A549 (cell line): ENCODE measurements at regions not wholly inside any gene's neighbourhood (a gene's known extent, or its start where the extent isn't known, plus 50 kb on each side); places are given as distances from the start of the nearest gene placed in this dataset.
A peak's percentile ranks its signal among the peaks of the same experiment; 100 is the strongest.

Source experiments
- ATAC-seq, 2 experiments: fragments of 200-7000 bp in 1 of 2; fragments of >200 bp in 1 of 2; cut with Nextera tagmentation in 1 of 2; cut with Tn5 transposase in 1 of 2; 3 replicates each; pipeline versions ENCODE4 v1.8.0 to v1.9.1; 2018 to 2020; ENCODE audit warnings: mild to moderate bottlenecking in 1 of 2, moderate library complexity in 1 of 2
- CTCF ChIA-PET: fragments of 300-600 bp; sonication (Branson Sonifier 250); formaldehyde crosslinking; extraction: SDS; loops from one replicate; lab custom pipeline; 2021; ENCODE audit warnings: antibody characterized with exemption, inconsistent platforms; lab: Yijun Ruan, JAX
- POLR2A ChIA-PET: fragments of 350-600 bp; formaldehyde crosslinking; extraction: SDS; loops from one replicate; lab custom pipeline; 2021; ENCODE audit warnings: antibody characterized with exemption, inconsistent platforms; lab: Yijun Ruan, JAX
- DNase-seq, 2 experiments: peaks; one replicate each; pipeline versions ENCODE4 v3.0.0 to v3.0.0-alpha.2; 2011 to 2016; ENCODE audit warnings: low read depth in 1 of 2, low spot score in 1 of 2
- FAIRE-seq: peaks from 2 replicates; lab custom pipeline; 2011; peaks lifted over from hg19 to GRCh38; lab: Jason Lieb, UNC
- H3K27ac ChIP-seq, 2 experiments: fragments of >200 bp; sonication (Bioruptor Twin); formaldehyde crosslinking; 3 replicates each; pipeline ENCODE4 v1.5.1; 2016 to 2017
- H3K4me1 ChIP-seq: fragments of >200 bp; sonication (Bioruptor Twin); formaldehyde crosslinking; 3 replicates; pipeline ENCODE4 v1.6.1; 2016
- H3K4me2 ChIP-seq: fragments of >200 bp; sonication (Bioruptor Twin); formaldehyde crosslinking; 3 replicates; pipeline ENCODE4 v1.6.1; 2016
- H3K4me3 ChIP-seq: fragments of >200 bp; sonication (Bioruptor Twin); formaldehyde crosslinking; 3 replicates; pipeline ENCODE4 v1.5.1; 2016
- H3K9me3 ChIP-seq: fragments of >200 bp; sonication (Bioruptor Twin); formaldehyde crosslinking; 3 replicates; pipeline ENCODE4 v1.6.1; 2016
- ATOH8 ChIP-seq: fragments of 250-450 bp; sonication (Bioruptor Pico); IDR thresholded peaks from 2 replicates; pipeline ENCODE4 v1.5.0; 2020; ENCODE audit warnings: low read depth, mild to moderate bottlenecking, moderate library complexity
- BCL3 ChIP-seq: fragments of >200 bp; sonication (Bioruptor Twin); formaldehyde crosslinking; IDR thresholded peaks from 3 replicates; pipeline ENCODE4 v1.6.1; 2016
- CBX8 ChIP-seq: fragments of 200-600 bp; sonication (generic); IDR thresholded peaks from 2 replicates; pipeline ENCODE4 v1.6.1; 2016
- E2F6 ChIP-seq: IDR thresholded peaks from 2 replicates; pipeline ENCODE4 v1.6.1; 2012; ENCODE audit warnings: low read depth, borderline replicate concordance
- ELK1 ChIP-seq: fragments of 150-350 bp; IDR thresholded peaks from 2 replicates; pipeline ENCODE4 v1.6.1; 2014; ENCODE audit warnings: low read depth, mild to moderate bottlenecking, low read length
- EP300 ChIP-seq, 2 experiments: fragments of >200 bp; sonication (Bioruptor Twin); formaldehyde crosslinking; IDR thresholded peaks; 2 replicates in 1 of 2; 3 replicates in 1 of 2; pipeline ENCODE4 v1.6.1; 2016 to 2017
- FOSL2 ChIP-seq, 2 experiments: fragments of 450-650 bp in 1 of 2; fragments of >200 bp in 1 of 2; sonication (Bioruptor Twin) in 1 of 2; formaldehyde crosslinking; IDR thresholded peaks; 2 replicates each; pipeline versions ENCODE4 v1.5.0 to v1.6.1; 2016 to 2020; ENCODE audit warnings: mild to moderate bottlenecking in 1 of 2, moderate library complexity in 1 of 2
- FOXS1 ChIP-seq: fragments of 250-450 bp; sonication (Bioruptor Pico); IDR thresholded peaks from 2 replicates; pipeline ENCODE4 v1.5.0; 2020; ENCODE audit warnings: mild to moderate bottlenecking, moderate library complexity
- HOXB13 ChIP-seq: fragments of 250-450 bp; sonication (Bioruptor Pico); IDR thresholded peaks from 2 replicates; pipeline ENCODE4 v1.5.0; 2020; ENCODE audit warnings: low read depth, mild to moderate bottlenecking, moderate library complexity
- MAFK ChIP-seq: fragments of 450-650 bp; IDR thresholded peaks from 2 replicates; pipeline ENCODE4 v1.6.1; 2014; ENCODE audit not compliant: partially characterized antibody
- NFE2L2 ChIP-seq: fragments of 150-350 bp; conservative IDR thresholded peaks from 2 replicates; pipeline ENCODE4 v1.6.1; 2014; ENCODE audit warnings: low read length
- PBX3 ChIP-seq: IDR thresholded peaks from 2 replicates; pipeline ENCODE4 v1.6.1; 2012
- PHF8 ChIP-seq: fragments of 200-600 bp; sonication (generic); IDR thresholded peaks from 2 replicates; pipeline ENCODE4 v1.6.1; 2016; ENCODE audit warnings: low read depth, mild to moderate bottlenecking, antibody characterized with exemption, moderate library complexity, borderline replicate concordance
- POLR2A ChIP-seq: IDR thresholded peaks from 2 replicates; pipeline ENCODE4 v1.6.1; 2012; ENCODE audit warnings: mild to moderate bottlenecking, low read length
- RAD21 ChIP-seq, 2 experiments: fragments of >200 bp in 1 of 2; sonication (Bioruptor Twin) in 1 of 2; formaldehyde crosslinking in 1 of 2; IDR thresholded peaks in 1 of 2; conservative IDR thresholded peaks in 1 of 2; 2 replicates in 1 of 2; 3 replicates in 1 of 2; pipeline ENCODE4 v1.6.1; 2012 to 2018; ENCODE audit warnings: inconsistent platforms in 1 of 2
- RCOR1 ChIP-seq: fragments of 150-350 bp; IDR thresholded peaks from 2 replicates; pipeline ENCODE4 v1.6.1; 2014; ENCODE audit warnings: antibody characterized with exemption, low read length, low read depth
- SMC3 ChIP-seq: fragments of >200 bp; sonication (Bioruptor Twin); formaldehyde crosslinking; IDR thresholded peaks from 3 replicates; pipeline ENCODE4 v1.6.1; 2018; ENCODE audit warnings: inconsistent platforms
- ZSCAN20 ChIP-seq: fragments of 250-450 bp; sonication (Bioruptor Pico); IDR thresholded peaks from 2 replicates; pipeline ENCODE4 v1.8.0; 2022; ENCODE audit warnings: mild to moderate bottlenecking, moderate library complexity
- WGBS: methylation state at CpG from one replicate; pipeline ENCODE4 v1.1.6; 2017; ENCODE audit errors: missing lambda C conversion rate; 5-methylcytosine and 5-hydroxymethylcytosine counted together

GRCh38 chr10:33412241-33412640 is 77.8 kb upstream of the NRP1 start:
- FAIRE-seq (no peak), DNase-seq (no peak), ATAC-seq (no peak)
- H3K27ac ChIP-seq: peak overlapping the region in 1 of 2 experiments; percentile 52; a peak in 3 of 6 replicates
- WGBS: 56% methylated on average over 1 of the region's 1 CpG
- ChIA-PET CTCF (interaction anchor here (0.6 to 0.7 kb wide), 2 partner anchors 976 to 1114 kb away, joined by 3 read pairs; no protein-coding TSS in a partner anchor), POLR2A (interaction anchor here (1.2 kb wide), 1 partner anchor 76 kb away, joined by 6 read pairs; no protein-coding TSS in a partner anchor)
- TF ChIP-seq ELK1: no peak
- no peak overlapping the region for H3K4me3 ChIP-seq
- 0 out of 3 replicates have a peak, but pooled peaks cover 6% of the 10 kb centered on the region for H3K9me3 ChIP-seq
- peaks cover 6% of the 10 kb centered on the region; the same call in 1 of the 3 replicates for H3K4me1 ChIP-seq
- no peak overlapping the region for H3K4me2 ChIP-seq

- no peak for ATAC-seq
- Histone ChIP-seq H3K4me3 (no peak overlapping the region), H3K4me1 (peaks cover 6% of the 10 kb centered on the region; the same call in 1 of the 3 replicates), H3K27ac (no peak overlapping the region), H3K4me2 (no peak overlapping the region), H3K9me3 (0 out of 3 replicates have a peak, but pooled peaks cover 7% of the 10 kb centered on the region)
- FAIRE-seq: no peak
- DNase-seq: no peak
- no peak for TF ChIP-seq RCOR1
- TF ChIP-seq NFE2L2: no peak
- TF ChIP-seq EP300 (IDR thresholded peaks at IDR 0.05): no peak
- no peak for TF ChIP-seq FOXS1 (CRISPR knock-in tag)
- TF ChIP-seq SMC3: no peak
- TF ChIP-seq POLR2A: no peak
- no peak for TF ChIP-seq ELK1
- TF ChIP-seq FOSL2 (IDR thresholded peaks at IDR 0.05): no peak
- TF ChIP-seq FOSL2 (CRISPR knock-in tag; IDR thresholded peaks at IDR 0.05): no peak
- 90% methylated on average over 4 of the region's 4 CpGs for WGBS
- ChIA-PET CTCF (interaction anchor here (0.9 kb wide), 1 partner anchor 25 kb away, joined by 3 read pairs; no protein-coding TSS in a partner anchor), POLR2A (no interaction called here)
Measured at GRCh38 chr10:33410860-33411234, 76.4 kb upstream of the NRP1 start.

- FAIRE-seq: no peak
- Histone ChIP-seq H3K9me3 (0 out of 3 replicates have a peak, but pooled peaks cover 9% of the 10 kb centered on the region), H3K4me2 (no peak overlapping the region), H3K27ac (no peak overlapping the region), H3K4me3 (no peak overlapping the region), H3K4me1 (peaks cover 6% of the 10 kb centered on the region; the same call in 1 of the 3 replicates)
- TF ChIP-seq FOSL2 (IDR thresholded peaks at IDR 0.05) (no peak), FOSL2 (CRISPR knock-in tag; IDR thresholded peaks at IDR 0.05) (peak; percentile 56), BCL3 (no peak), PBX3 (no peak), RAD21 (conservative IDR thresholded peaks at IDR 0.05 in 1 of 2, IDR thresholded peaks at IDR 0.05 in 1 of 2) (no peak), ATOH8 (CRISPR knock-in tag) (no peak), CBX8 (no peak), PHF8 (no peak), E2F6 (no peak), HOXB13 (CRISPR knock-in tag) (no peak), MAFK (peak; percentile 87), ZSCAN20 (CRISPR knock-in tag) (no peak)
- POLR2A ChIA-PET: no interaction called here
- no peak for DNase-seq
- ATAC-seq: no peak
- WGBS: 74% methylated on average over 10 of the region's 10 CpGs
- CTCF ChIA-PET: interaction anchor here (0.9 to 1.0 kb wide), 2 partner anchors 16 to 26 kb away, joined by 3 read pairs; no protein-coding TSS in a partner anchor
Measured at GRCh38 chr10:33410096-33410859, 75.8 kb upstream of the NRP1 start.
